ENCODE measurements at regions not wholly inside any gene's neighbourhood (a gene's known extent, or its start where the extent isn't known, plus 50 kb on each side); places are given as distances from the start of the nearest gene placed in this dataset.

DNA sequence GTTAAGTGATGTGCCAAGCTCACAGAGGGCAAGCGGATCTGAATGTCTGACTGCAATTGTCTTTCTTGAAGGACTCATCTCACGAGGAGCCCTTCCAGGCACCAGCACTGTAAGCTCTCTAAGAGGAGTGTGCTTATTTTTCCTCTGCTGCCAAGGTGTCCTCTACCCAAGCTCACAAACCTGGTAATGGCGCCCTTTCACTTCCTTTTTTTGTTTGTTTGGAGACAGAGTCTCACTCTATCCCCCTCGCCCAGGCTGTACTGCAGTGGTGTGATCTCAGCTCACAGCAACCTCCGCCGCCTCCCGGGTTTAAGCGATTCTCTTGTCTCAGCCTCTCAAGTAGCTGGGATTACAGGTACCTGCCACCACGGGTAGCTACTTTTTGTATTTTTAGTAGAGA is 233.8 kb downstream of the MAP2K4 start:
- Mint-ChIP-seq H3K4me3 (no peak overlapping the region), H3K9me3 (no peaks in the 10 kb centered on the region), H3K27ac (no peak overlapping the region), H3K4me1 (no peaks in the 10 kb centered on the region), H3K27me3 (ENCODE audit: insufficient read depth, low read depth) (peaks cover 2% of the 10 kb centered on the region), H3K36me3 (no peaks in the 10 kb centered on the region)
- peaks cover 9% of the 10 kb centered on the region for H3K4me1 ChIP-seq
- H3F3A ChIP-seq (ENCODE audit: low read depth), result peaks cover 4% of the 10 kb centered on the region
- no peaks in the 10 kb centered on the region for H4K20me1 ChIP-seq (ENCODE audit: low read depth)
- H3K4me3 ChIP-seq, result no peak overlapping the region
- no peaks in the 10 kb centered on the region for H3K9me3 ChIP-seq (ENCODE audit: low read depth)
- H3K9ac ChIP-seq, result no peak overlapping the region
- no peaks in the 10 kb centered on the region for H3K27me3 ChIP-seq
- DNase-seq (ENCODE audit: low spot score), result no peak
- H3K79me2 ChIP-seq (ENCODE audit: low read depth), result no peaks in the 10 kb centered on the region
- H3K36me3 ChIP-seq, result no peaks in the 10 kb centered on the region
- no peak for TF ChIP-seq EZH2 (IDR thresholded peaks at IDR 0.05)
- TF ChIP-seq, protein P1, sequence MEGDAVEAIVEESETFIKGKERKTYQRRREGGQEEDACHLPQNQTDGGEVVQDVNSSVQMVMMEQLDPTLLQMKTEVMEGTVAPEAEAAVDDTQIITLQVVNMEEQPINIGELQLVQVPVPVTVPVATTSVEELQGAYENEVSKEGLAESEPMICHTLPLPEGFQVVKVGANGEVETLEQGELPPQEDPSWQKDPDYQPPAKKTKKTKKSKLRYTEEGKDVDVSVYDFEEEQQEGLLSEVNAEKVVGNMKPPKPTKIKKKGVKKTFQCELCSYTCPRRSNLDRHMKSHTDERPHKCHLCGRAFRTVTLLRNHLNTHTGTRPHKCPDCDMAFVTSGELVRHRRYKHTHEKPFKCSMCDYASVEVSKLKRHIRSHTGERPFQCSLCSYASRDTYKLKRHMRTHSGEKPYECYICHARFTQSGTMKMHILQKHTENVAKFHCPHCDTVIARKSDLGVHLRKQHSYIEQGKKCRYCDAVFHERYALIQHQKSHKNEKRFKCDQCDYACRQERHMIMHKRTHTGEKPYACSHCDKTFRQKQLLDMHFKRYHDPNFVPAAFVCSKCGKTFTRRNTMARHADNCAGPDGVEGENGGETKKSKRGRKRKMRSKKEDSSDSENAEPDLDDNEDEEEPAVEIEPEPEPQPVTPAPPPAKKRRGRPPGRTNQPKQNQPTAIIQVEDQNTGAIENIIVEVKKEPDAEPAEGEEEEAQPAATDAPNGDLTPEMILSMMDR (IDR thresholded peaks at IDR 0.05), result no peak
- TF ChIP-seq EZH2phosphoT487 (IDR thresholded peaks at IDR 0.05), result no peak
- H2AFZ ChIP-seq (replicated peaks), result no peak overlapping the region
- no peak overlapping the region for H3K27ac ChIP-seq
- no peak overlapping the region for H3K4me2 ChIP-seq

DNA sequence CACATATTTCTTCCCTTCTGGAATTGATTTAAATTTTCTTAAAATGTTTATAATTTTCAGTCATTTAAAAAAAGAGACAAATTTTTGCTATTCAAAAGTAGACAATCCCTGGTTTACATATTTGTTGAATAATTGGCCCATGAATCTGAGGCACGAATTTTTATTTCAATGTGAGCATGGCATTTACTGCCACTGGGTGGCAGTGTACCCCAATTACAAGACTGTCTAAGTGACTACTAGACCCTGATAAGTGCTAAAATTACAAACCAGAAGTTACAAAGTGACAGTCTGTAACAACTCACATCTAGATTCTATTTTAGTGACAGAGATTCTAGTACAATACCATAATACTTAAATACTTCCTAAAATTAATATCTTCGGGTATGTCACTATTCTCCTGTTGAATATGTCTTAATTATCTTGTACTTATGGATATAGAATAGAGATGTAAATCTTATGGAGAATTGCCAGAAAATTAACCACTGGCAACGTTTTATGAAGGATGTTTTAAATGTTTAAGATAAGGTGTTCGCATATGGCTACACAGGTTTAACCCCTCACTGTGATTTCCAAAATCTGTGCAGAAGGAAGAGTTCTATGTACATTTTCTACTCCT is 235.8 kb downstream of the MAP2K4 start:
- Histone ChIP-seq H3K9ac (no peak overlapping the region), H3F3A (ENCODE audit: low read depth) (peaks cover 10% of the 10 kb centered on the region), H3K4me1 (peaks cover 9% of the 10 kb centered on the region), H3K36me3 (no peaks in the 10 kb centered on the region), H4K20me1 (ENCODE audit: low read depth) (no peaks in the 10 kb centered on the region), H3K27ac (no peak overlapping the region), H3K4me2 (no peak overlapping the region), H3K4me3 (no peak overlapping the region), H3K79me2 (ENCODE audit: low read depth) (no peaks in the 10 kb centered on the region), H3K27me3 (no peaks in the 10 kb centered on the region), H2AFZ (replicated peaks) (no peak overlapping the region), H3K9me3 (ENCODE audit: low read depth) (no peaks in the 10 kb centered on the region)
- no peak overlapping the region for H3K27ac Mint-ChIP-seq
- H3K36me3 Mint-ChIP-seq, result no peaks in the 10 kb centered on the region
- TF ChIP-seq EZH2 (IDR thresholded peaks at IDR 0.05), result no peak
- TF ChIP-seq, protein P1 (IDR thresholded peaks at IDR 0.05), result peak; percentile 96
- H3K4me1 Mint-ChIP-seq, result no peaks in the 10 kb centered on the region
- H3K27me3 Mint-ChIP-seq (ENCODE audit: insufficient read depth, low read depth), result peaks cover 2% of the 10 kb centered on the region
- no peak overlapping the region for H3K4me3 Mint-ChIP-seq
- H3K9me3 Mint-ChIP-seq, result no peaks in the 10 kb centered on the region
- peak; percentile 64 for DNase-seq (ENCODE audit: low spot score)

DNA sequence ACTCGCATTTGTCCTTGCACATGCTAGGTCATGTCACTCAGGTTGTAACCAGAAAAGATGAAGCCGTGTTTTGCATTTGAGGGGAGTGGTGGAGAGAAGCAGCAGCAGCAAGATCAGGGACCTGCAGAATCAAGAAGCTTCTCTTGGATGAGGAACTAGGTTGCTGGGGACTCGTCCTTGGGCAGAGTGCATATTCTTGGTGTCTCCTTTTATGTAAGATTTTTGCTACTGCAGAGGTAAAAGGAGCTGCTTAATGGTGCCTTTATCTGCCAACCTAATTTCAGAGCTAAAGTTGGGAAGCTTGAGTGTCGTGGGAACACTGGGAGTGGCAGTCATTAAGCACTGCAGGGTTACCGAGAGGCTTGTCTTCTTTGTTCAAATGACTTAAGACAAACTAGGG is 236.5 kb downstream of the MAP2K4 start:
- no peak overlapping the region for H3K27ac Mint-ChIP-seq
- no peak overlapping the region for H3K4me3 Mint-ChIP-seq
- H3K9me3 ChIP-seq (ENCODE audit: low read depth), result peaks cover 6% of the 10 kb centered on the region
- H3K4me2 ChIP-seq, result no peak overlapping the region
- no peaks in the 10 kb centered on the region for H3K36me3 ChIP-seq
- H4K20me1 ChIP-seq (ENCODE audit: low read depth), result no peaks in the 10 kb centered on the region
- H3K36me3 Mint-ChIP-seq, result no peaks in the 10 kb centered on the region
- H2AFZ ChIP-seq (replicated peaks), result peak overlapping the region; percentile 9
- TF ChIP-seq EZH2 (IDR thresholded peaks at IDR 0.05) (no peak), EZH2phosphoT487 (IDR thresholded peaks at IDR 0.05) (no peak)
- TF ChIP-seq, protein P1 (IDR thresholded peaks at IDR 0.05), result no peak
- peaks cover 16% of the 10 kb centered on the region for H3F3A ChIP-seq (ENCODE audit: low read depth)
- H3K9me3 Mint-ChIP-seq, result peaks cover under 1% of the 10 kb centered on the region
- H3K27me3 Mint-ChIP-seq (ENCODE audit: insufficient read depth, low read depth), result peaks cover 3% of the 10 kb centered on the region
- peaks cover 9% of the 10 kb centered on the region for H3K4me1 ChIP-seq
- H3K27ac ChIP-seq, result no peak overlapping the region
- no peaks in the 10 kb centered on the region for H3K4me1 Mint-ChIP-seq
- no peaks in the 10 kb centered on the region for H3K27me3 ChIP-seq
- no peak for DNase-seq (ENCODE audit: low spot score)
- H3K79me2 ChIP-seq (ENCODE audit: low read depth), result no peaks in the 10 kb centered on the region
- no peak overlapping the region for H3K9ac ChIP-seq
- H3K4me3 ChIP-seq, result no peak overlapping the region

Data from neural progenitor cell (in vitro differentiated cells).